Pancreas (tissue), 10 donors: ENCODE measurements at regions not wholly inside any gene's neighbourhood (a gene's known extent, or its start where the extent isn't known, plus 50 kb on each side); places are given as distances from the start of the nearest gene placed in this dataset.

ENCODE experiments used
- ATAC-seq, 4 donors: fragments of 200-7000 bp; cut with Tn5 transposase; one replicate each; pipeline versions ENCODE4 v1.8.0 to v1.9.1; 2020; ENCODE audit warnings: mild to moderate bottlenecking in 4 of 4, moderate library complexity in 4 of 4
- DNase-seq, 6 donors: peaks; one replicate each; pipeline ENCODE4 v3.0.0-alpha.2; 2020
- FAIRE-seq: peaks from 2 replicates; lab custom pipeline; 2012; peaks lifted over from hg19 to GRCh38; lab: Jason Lieb, UNC
- H3K27ac ChIP-seq, 4 donors: fragments of 200-600 bp; sonication (generic); 1 replicate in 3 of 4; 2 replicates in 1 of 4; pipeline versions ENCODE4 v1.5.0 to v1.8.0; 2020
- H3K27me3 ChIP-seq, 4 donors: fragments of 200-600 bp; one replicate each; pipeline ENCODE4 v1.8.0; 2021
- H3K36me3 ChIP-seq, 3 donors: fragments of 200-600 bp; sonication (generic) in 1 of 3; one replicate each; pipeline versions ENCODE4 v1.5.0 to v1.8.0; 2020 to 2021
- H3K4me1 ChIP-seq, 3 donors: fragments of 200-600 bp; one replicate each; pipeline ENCODE4 v1.8.0; 2021
- H3K4me3 ChIP-seq, 4 donors: fragments of 200-600 bp; sonication (generic) in 2 of 4; one replicate each; pipeline versions ENCODE4 v1.5.0 to v1.8.0; 2020 to 2021
- H3K9me3 ChIP-seq, 4 donors: fragments of 200-600 bp; one replicate each; pipeline ENCODE4 v1.8.0; 2021
- WGBS, 2 donors: extraction: QIAGEN DNeasy Blood & Tissue Kit; methylation state at CpG; one replicate each; pipeline ENCODE4 v1.1.7; 2013; 5-methylcytosine and 5-hydroxymethylcytosine counted together
- intact Hi-C, 3 donors: fragments of 100-400 bp; cut with DNase I; formaldehyde crosslinking; loops; one replicate each; pipeline versions ENCODE4 v1.11.1 to v1.14.2; 2022
- TF ChIP-seq, protein P1 (sequence below), 4 donors: fragments of 200-600 bp; sonication (generic) in 3 of 4; IDR thresholded peaks; one replicate each; pipeline versions ENCODE4 v1.5.0 to v1.8.0; 2021; ENCODE audit warnings: antibody characterized with exemption in 4 of 4
- donor health status: healthy with polysubstance abuse.
- donor health status: DM: no; HTN: no; CAD: no; lungs with moderate emphysema.
- donor health status: DM: no; HTN: no; CAD: no.
- donor health status: control.
- donor health status: control.
- donor health status: Bipolar disorder and iron deficiency.
- donor health status: DM: yes; HTN: yes; CAD: no.
- donor health status: DM: no; HTN: no; CAD: no.
- donor health status: DM: no; HTN: no; CAD: no.
- donor health status: DM: yes; HTN: yes; CAD: no.

DNA sequence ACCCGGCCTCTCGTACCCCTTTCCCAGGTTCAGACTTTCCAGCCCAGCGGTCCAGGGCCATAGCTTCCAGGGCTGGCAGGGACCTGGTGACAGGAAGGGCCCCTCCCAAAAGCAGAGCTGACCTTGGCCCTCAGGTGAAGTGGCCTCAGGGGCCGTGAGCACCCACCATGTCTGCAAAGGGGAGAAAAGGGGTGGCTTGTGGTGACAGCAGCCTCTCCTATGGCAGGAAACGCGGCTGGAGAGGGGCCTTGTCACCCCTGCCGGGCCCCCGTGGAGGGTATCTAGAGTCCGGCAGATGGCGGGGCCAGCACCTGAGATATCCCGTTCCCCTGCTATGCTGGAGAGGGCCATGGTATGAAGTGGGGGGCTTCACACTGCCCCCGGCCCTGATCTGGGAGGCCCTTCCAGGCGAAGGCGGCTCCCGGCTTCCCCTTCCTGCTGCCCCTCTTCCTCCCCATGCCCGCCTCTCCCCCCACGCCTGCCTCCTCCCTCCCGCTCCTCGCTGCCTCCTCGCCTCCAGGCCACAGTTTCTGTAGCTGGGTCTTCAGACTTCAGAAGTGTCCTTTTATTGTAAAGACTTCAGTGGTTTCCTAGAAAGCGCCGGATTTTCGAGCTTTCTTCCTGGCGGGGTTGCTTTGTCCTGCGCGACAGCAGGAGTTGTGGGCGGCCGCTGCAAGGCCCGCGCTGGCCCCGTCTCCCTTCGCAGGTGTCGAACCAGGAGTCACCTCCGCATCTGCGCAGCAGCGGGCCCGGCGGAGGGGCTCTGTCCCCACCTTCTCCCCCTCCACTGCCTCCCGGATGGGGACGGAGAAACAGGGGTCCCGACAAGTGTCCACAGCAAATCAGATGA, 240.5 kb upstream of the MYT1L start:
- DNase-seq (no peak), FAIRE-seq (no peak), ATAC-seq (no peak)
- H3K27ac ChIP-seq: no peak overlapping the region
- H3K9me3 ChIP-seq: no peaks in the 10 kb centered on the region
- no peaks in the 10 kb centered on the region for H3K4me1 ChIP-seq
- intact Hi-C loops: no loop called here
- TF ChIP-seq, protein P1, sequence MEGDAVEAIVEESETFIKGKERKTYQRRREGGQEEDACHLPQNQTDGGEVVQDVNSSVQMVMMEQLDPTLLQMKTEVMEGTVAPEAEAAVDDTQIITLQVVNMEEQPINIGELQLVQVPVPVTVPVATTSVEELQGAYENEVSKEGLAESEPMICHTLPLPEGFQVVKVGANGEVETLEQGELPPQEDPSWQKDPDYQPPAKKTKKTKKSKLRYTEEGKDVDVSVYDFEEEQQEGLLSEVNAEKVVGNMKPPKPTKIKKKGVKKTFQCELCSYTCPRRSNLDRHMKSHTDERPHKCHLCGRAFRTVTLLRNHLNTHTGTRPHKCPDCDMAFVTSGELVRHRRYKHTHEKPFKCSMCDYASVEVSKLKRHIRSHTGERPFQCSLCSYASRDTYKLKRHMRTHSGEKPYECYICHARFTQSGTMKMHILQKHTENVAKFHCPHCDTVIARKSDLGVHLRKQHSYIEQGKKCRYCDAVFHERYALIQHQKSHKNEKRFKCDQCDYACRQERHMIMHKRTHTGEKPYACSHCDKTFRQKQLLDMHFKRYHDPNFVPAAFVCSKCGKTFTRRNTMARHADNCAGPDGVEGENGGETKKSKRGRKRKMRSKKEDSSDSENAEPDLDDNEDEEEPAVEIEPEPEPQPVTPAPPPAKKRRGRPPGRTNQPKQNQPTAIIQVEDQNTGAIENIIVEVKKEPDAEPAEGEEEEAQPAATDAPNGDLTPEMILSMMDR (IDR thresholded peaks at IDR 0.05): no peak
- no peaks in the 10 kb centered on the region for H3K36me3 ChIP-seq
- H3K4me3 ChIP-seq: no peak overlapping the region
- 85% methylated on average over 38 to 41 of the region's 41 CpGs for WGBS, 2 donors
- no peaks in the 10 kb centered on the region for H3K27me3 ChIP-seq

DNA sequence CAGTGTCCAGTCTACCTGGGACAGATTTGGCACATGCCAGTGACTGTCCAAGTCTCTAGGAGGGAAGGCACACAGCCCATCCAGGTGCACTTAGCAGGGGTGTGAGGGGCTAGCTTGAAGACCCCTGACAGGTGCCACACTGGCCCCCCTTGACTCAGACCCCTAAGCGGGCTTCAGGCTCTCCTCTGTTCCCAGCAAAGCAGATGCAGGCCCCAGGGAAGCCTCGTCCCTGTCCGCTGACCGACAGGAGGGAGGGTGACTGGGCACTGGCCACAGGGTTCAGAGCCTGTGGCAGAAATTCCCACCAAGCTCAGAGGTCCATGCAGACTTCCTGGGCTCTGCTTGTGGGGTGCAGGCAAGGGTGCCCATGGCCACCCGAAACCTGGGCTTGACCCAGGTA, 239.8 kb upstream of the MYT1L start:
- Histone ChIP-seq H3K4me3 (no peak overlapping the region), H3K4me1 (no peaks in the 10 kb centered on the region), H3K9me3 (no peaks in the 10 kb centered on the region), H3K27me3 (no peaks in the 10 kb centered on the region), H3K36me3 (no peaks in the 10 kb centered on the region), H3K27ac (no peak overlapping the region)
- 79% methylated on average over 5 of the region's 5 CpGs for WGBS, 2 donors
- ATAC-seq: no peak
- FAIRE-seq: no peak
- TF ChIP-seq, protein P1 (IDR thresholded peaks at IDR 0.05): no peak
- intact Hi-C loops: no loop called here
- DNase-seq: no peak

DNA sequence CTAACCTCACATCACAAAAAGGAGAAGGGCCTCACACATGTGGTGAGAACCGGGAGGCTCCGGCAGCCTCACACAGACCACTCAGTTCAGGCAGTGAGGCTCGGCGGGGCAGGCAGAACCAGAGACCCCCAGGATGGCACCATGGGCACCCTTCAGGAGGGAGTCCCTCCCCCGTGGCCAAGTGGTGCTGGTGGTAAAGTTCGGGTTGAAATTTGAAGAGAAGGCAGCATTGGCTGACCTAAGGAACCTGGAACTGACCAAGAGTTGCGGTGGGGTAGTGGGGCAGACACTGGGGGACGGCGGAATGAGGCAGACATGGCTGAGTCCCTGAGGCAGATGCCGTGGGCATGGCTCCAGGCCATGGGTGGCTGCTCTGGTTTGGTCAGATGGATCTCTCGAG, 239.3 kb upstream of the MYT1L start:
- H3K4me3 ChIP-seq: no peak overlapping the region
- DNase-seq (no peak), FAIRE-seq (no peak), ATAC-seq (no peak)
- TF ChIP-seq, protein P1 (IDR thresholded peaks at IDR 0.05): no peak
- H3K9me3 ChIP-seq: no peaks in the 10 kb centered on the region
- H3K27me3 ChIP-seq: no peaks in the 10 kb centered on the region
- H3K27ac ChIP-seq: no peak overlapping the region
- intact Hi-C loops: no loop called here
- WGBS, 2 donors: 72 to 87% methylated on average over 11 of the region's 11 CpGs
- H3K4me1 ChIP-seq: no peaks in the 10 kb centered on the region
- no peaks in the 10 kb centered on the region for H3K36me3 ChIP-seq

DNA sequence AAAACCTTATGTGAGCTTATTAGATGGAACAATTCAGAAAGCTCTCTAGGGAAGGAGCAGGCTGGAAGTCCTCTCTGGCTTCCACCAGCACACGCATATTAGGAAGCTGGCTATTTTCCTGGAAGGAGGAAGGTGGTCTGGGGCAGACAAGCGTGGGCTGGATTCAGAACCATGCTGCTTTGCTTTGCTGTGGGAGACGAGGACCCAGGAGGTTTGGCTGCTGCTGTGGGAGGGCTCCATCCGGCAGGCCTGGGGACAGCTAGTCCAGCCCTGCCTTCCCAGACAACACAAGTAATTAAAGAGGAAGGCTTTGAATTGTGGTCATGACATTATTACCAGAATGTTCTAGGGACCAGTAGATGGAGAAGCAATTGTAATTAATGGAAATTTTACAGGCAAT, 238.8 kb upstream of the MYT1L start:
- no peak overlapping the region for H3K4me3 ChIP-seq
- H3K36me3 ChIP-seq: no peaks in the 10 kb centered on the region
- H3K9me3 ChIP-seq: no peaks in the 10 kb centered on the region
- DNase-seq (no peak), ATAC-seq (no peak), FAIRE-seq (no peak)
- intact Hi-C loops: no loop called here
- TF ChIP-seq, protein P1 (IDR thresholded peaks at IDR 0.05): no peak
- WGBS, 2 donors: 58 to 60% methylated on average over 4 of the region's 4 CpGs
- no peak overlapping the region for H3K27ac ChIP-seq
- no peaks in the 10 kb centered on the region for H3K4me1 ChIP-seq
- H3K27me3 ChIP-seq: no peaks in the 10 kb centered on the region

DNA sequence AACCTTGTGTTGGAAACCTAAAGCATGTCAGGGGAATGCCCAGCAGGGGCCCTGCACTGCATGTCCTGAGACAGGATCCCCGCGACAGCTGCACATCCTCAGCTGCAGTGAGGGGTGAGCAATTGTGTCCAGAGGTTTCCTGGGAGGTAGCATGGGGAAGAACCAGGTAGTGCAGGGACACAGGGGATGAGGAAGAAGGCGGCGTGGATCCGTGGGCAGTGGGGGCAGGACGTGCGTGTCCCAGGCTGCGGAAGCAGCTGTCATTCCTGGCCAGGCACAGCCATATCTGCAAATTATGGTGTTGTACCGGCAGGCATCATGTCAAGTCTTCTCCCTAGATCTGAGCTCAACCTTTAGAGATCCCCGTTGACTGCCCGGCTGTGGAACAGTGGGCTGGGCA, 238.2 kb upstream of the MYT1L start:
- DNase-seq: no peak
- TF ChIP-seq, protein P1 (IDR thresholded peaks at IDR 0.05): no peak
- H3K36me3 ChIP-seq: no peaks in the 10 kb centered on the region
- H3K4me3 ChIP-seq: no peak overlapping the region
- H3K27me3 ChIP-seq: no peaks in the 10 kb centered on the region
- no peaks in the 10 kb centered on the region for H3K4me1 ChIP-seq
- H3K27ac ChIP-seq: no peak overlapping the region
- H3K9me3 ChIP-seq: no peaks in the 10 kb centered on the region
- 77 to 89% methylated on average over 11 of the region's 11 CpGs for WGBS, 2 donors
- intact Hi-C loops: no loop called here
- ATAC-seq: no peak
- FAIRE-seq: no peak
